HepG2 (cell line): ENCODE measurements at regions not wholly inside any gene's neighbourhood (a gene's known extent, or its start where the extent isn't known, plus 50 kb on each side); places are given as distances from the start of the nearest gene placed in this dataset.

Source experiments
- ZBTB37 ChIP-seq: sonication (generic); formaldehyde crosslinking; IDR thresholded peaks from 2 replicates; pipeline ENCODE4 v1.4.0; 2020; ENCODE audit warnings: mild to moderate bottlenecking, missing genetic modification reagents
- ZNF12 ChIP-seq: sonication (generic); formaldehyde crosslinking; IDR thresholded peaks from 2 replicates; pipeline ENCODE4 v1.5.0; 2020; ENCODE audit warnings: missing genetic modification reagents
- TF ChIP-seq, protein P1 (sequence below): sonication (generic); formaldehyde crosslinking; IDR thresholded peaks from one replicate; pipeline ENCODE4 v1.5.1; 2020; ENCODE audit warnings: mild to moderate bottlenecking, missing genetic modification reagents; ENCODE audit errors: not compliant biosample characterization
- TF ChIP-seq, protein P2 (sequence below): sonication (generic); formaldehyde crosslinking; IDR thresholded peaks from 2 replicates; pipeline ENCODE4 v1.4.0; 2020; ENCODE audit warnings: missing genetic modification reagents

DNA sequence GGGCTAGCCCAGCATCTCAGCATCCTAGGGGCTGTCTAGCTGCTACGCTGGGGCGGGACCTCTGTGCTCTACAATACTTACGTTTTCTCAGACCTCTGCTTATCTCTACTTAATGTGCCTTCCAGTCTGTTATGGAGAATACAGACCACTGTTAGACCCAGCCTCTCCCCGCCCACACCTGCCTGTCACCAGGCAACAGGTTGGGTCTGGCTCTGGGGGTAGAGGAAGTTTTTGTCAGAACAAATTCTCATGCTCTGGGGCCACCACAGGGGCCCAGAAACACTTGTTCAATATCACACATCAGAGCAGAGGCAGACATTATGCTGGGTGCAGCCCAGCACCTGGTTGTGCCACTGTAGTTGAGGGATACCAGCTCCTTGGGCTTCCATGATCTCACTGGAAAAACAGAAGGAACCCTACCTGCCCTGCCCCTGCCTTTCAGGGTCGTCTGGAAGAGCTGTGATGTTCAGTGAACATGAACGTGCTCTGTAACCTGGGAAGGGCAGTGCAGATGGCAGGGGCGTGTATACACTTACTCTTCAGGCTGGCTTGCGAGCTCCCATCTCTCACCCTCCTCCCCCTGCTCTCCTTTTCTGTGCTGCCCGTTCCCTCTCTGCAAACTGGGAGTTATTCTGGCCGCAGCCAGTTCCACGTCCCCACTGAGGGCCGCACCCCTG, 135.2 kb upstream of the PODXL start (continued):
- TF ChIP-seq, protein P1, sequence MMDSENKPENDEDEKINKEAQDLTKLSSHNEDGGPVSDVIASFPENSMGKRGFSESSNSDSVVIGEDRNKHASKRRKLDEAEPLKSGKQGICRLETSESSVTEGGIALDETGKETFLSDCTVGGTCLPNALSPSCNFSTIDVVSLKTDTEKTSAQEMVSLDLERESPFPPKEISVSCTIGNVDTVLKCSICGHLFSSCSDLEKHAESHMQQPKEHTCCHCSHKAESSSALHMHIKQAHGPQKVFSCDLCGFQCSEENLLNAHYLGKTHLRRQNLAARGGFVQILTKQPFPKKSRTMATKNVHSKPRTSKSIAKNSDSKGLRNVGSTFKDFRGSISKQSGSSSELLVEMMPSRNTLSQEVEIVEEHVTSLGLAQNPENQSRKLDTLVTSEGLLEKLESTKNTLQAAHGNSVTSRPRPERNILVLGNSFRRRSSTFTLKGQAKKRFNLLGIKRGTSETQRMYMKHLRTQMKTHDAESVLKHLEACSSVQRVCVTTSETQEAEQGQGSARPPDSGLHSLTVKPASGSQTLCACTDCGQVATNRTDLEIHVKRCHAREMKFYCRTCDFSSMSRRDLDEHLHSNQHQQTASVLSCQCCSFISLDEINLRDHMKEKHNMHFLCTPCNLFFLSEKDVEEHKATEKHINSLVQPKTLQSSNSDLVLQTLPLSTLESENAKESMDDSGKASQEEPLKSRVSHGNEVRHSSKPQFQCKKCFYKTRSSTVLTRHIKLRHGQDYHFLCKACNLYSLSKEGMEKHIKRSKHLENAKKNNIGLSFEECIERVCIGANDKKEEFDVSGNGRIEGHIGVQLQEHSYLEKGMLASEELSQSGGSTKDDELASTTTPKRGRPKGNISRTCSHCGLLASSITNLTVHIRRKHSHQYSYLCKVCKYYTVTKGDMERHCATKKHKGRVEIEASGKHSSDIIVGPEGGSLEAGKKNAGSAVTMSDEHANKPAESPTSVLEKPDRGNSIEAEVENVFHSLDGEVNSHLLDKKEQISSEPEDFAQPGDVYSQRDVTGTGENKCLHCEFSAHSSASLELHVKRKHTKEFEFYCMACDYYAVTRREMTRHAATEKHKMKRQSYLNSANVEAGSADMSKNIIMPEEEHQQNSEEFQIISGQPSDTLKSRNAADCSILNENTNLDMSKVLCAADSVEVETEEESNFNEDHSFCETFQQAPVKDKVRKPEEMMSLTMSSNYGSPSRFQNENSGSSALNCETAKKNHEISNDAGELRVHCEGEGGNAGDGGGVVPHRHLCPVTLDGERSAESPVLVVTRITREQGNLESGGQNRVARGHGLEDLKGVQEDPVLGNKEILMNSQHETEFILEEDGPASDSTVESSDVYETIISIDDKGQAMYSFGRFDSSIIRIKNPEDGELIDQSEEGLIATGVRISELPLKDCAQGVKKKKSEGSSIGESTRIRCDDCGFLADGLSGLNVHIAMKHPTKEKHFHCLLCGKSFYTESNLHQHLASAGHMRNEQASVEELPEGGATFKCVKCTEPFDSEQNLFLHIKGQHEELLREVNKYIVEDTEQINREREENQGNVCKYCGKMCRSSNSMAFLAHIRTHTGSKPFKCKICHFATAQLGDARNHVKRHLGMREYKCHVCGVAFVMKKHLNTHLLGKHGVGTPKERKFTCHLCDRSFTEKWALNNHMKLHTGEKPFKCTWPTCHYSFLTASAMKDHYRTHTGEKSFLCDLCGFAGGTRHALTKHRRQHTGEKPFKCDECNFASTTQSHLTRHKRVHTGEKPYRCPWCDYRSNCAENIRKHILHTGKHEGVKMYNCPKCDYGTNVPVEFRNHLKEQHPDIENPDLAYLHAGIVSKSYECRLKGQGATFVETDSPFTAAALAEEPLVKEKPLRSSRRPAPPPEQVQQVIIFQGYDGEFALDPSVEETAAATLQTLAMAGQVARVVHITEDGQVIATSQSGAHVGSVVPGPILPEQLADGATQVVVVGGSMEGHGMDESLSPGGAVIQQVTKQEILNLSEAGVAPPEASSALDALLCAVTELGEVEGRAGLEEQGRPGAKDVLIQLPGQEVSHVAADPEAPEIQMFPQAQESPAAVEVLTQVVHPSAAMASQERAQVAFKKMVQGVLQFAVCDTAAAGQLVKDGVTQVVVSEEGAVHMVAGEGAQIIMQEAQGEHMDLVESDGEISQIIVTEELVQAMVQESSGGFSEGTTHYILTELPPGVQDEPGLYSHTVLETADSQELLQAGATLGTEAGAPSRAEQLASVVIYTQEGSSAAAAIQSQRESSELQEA (CRISPR knock-in tag): no peak
- no peak for TF ChIP-seq ZNF12 (CRISPR knock-in tag)
- no peak for TF ChIP-seq ZBTB37 (CRISPR knock-in tag)
- TF ChIP-seq, protein P2, sequence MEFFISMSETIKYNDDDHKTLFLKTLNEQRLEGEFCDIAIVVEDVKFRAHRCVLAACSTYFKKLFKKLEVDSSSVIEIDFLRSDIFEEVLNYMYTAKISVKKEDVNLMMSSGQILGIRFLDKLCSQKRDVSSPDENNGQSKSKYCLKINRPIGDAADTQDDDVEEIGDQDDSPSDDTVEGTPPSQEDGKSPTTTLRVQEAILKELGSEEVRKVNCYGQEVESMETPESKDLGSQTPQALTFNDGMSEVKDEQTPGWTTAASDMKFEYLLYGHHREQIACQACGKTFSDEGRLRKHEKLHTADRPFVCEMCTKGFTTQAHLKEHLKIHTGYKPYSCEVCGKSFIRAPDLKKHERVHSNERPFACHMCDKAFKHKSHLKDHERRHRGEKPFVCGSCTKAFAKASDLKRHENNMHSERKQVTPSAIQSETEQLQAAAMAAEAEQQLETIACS (CRISPR knock-in tag): no peak
- TF ChIP-seq, all 625 proteins: peak for 0
